Stomach (tissue), 8 donors: ENCODE measurements at regions not wholly inside any gene's neighbourhood (a gene's known extent, or its start where the extent isn't known, plus 50 kb on each side); places are given as distances from the start of the nearest gene placed in this dataset.

Source experiments
- DNase-seq, 2 donors: peaks; one replicate each; pipeline versions ENCODE4 v3.0.0 to v3.0.0-alpha.2; 2013 to 2019
- H3K27ac ChIP-seq, 5 donors: fragments of 200-600 bp in 4 of 5; sonication (generic) in 4 of 5; one replicate each; pipeline ENCODE4 v1.5.1; 2013 to 2019; ENCODE audit warnings: mild to moderate bottlenecking in 1 of 5, moderate library complexity in 1 of 5
- H3K27me3 ChIP-seq, 3 donors: fragments of 200-600 bp; sonication (generic); one replicate each; pipeline ENCODE4 v1.5.1; 2017 to 2019; ENCODE audit warnings: mixed run types in 1 of 3
- H3K36me3 ChIP-seq, 4 donors: fragments of 200-600 bp; sonication (generic); 1 replicate in 3 of 4; 2 replicates in 1 of 4; pipeline ENCODE4 v1.5.1; 2016 to 2019
- H3K4me1 ChIP-seq, 4 donors: fragments of 200-600 bp; sonication (generic); one replicate each; pipeline ENCODE4 v1.5.1; 2016 to 2019
- H3K4me3 ChIP-seq, 4 donors: fragments of 200-600 bp; sonication (generic) in 3 of 4; one replicate each; pipeline ENCODE4 v1.5.1; 2016 to 2019; ENCODE audit warnings: mild to moderate bottlenecking in 1 of 4
- H3K9me3 ChIP-seq, 4 donors: fragments of 200-600 bp; sonication (generic); one replicate each; pipeline ENCODE4 v1.5.1; 2016 to 2019
- CTCF ChIP-seq, 7 experiments: fragments of 450-650 bp in 4 of 7; fragments of 200-600 bp in 3 of 7; sonication (generic) in 3 of 7; IDR thresholded peaks; one replicate each; pipeline ENCODE4 v1.5.1; 2016 to 2019; ENCODE audit warnings: antibody characterized with exemption in 7 of 7, control low read depth in 2 of 7, mild to moderate bottlenecking in 1 of 7
- EP300 ChIP-seq: sonication (generic); formaldehyde crosslinking; IDR thresholded peaks from one replicate; pipeline ENCODE4 v1.6.1; 2017; ENCODE audit warnings: antibody characterized with exemption
- POLR2A ChIP-seq, 4 donors: fragments of 450-650 bp; IDR thresholded peaks; one replicate each; pipeline ENCODE4 v1.6.1; 2016; ENCODE audit warnings: antibody characterized with exemption in 4 of 4, control low read depth in 2 of 4, mild to moderate bottlenecking in 1 of 4, moderate library complexity in 1 of 4
- POLR2AphosphoS5 ChIP-seq, 3 donors: sonication (generic); formaldehyde crosslinking; IDR thresholded peaks; one replicate each; pipeline ENCODE4 v1.6.1; 2016; ENCODE audit warnings: antibody characterized with exemption in 3 of 3
- WGBS, 5 donors: extraction: QIAGEN DNeasy Blood & Tissue Kit in 3 of 5; methylation state at CpG; one replicate each; pipeline versions ENCODE4 v1.1.5 to v1.1.7; 2013 to 2018; 5-methylcytosine and 5-hydroxymethylcytosine counted together
- intact Hi-C: fragments of 100-400 bp; cut with DNase I; formaldehyde crosslinking; loops from one replicate; pipeline ENCODE4 v1.15.1; 2023; ENCODE audit warnings: low total_unique reads
- small RNA-seq, 4 donors: library from RNA; depleted of rRNA; stranded (forward); fragments of <200 nt; gene quantifications; one replicate each; pipeline ENCODE3, GENCODE V24; 2016
- donor health status: healthy with polysubstance abuse.
- donor health status: Bipolar disorder and iron deficiency.
- donor health status: healthy.

- Histone ChIP-seq H3K4me3 (no peak overlapping the region), H3K4me1 (peaks cover 0 to 18% (median 0%) of the 10 kb centered on the region in 4 donors), H3K9me3 (no peaks in the 10 kb centered on the region), H3K27ac (peak overlapping the region in 2 of 5 donors; percentile 21 to 41), H3K36me3 (no peaks in the 10 kb centered on the region), H3K27me3 (no peaks in the 10 kb centered on the region)
- intact Hi-C loops = no loop called here
- 79 to 100% (median 94%) methylated on average over 2 of the region's 2 CpGs for WGBS, 5 donors
- TF ChIP-seq POLR2AphosphoS5 (IDR thresholded peaks at IDR 0.05) (no peak), POLR2A (IDR thresholded peaks at IDR 0.05) (no peak), EP300 (no peak), CTCF (IDR thresholded peaks at IDR 0.05) (no peak)
- DNase-seq = no peak
Measured at GRCh38 chr11:15913261-15913660, 443.1 kb downstream of the SOX6 start.

Small RNA genes lying in the stretch of these regions (small RNA-seq; reads per million reads assigned to genes)
- gene RF00324 = 0 reads per million in 4 donors
